B cell (primary cell): ENCODE measurements at regions not wholly inside any gene's neighbourhood (a gene's known extent, or its start where the extent isn't known, plus 50 kb on each side); places are given as distances from the start of the nearest gene placed in this dataset.

Experiments used
- ATAC-seq: fragments of 200-7000 bp; cut with Tn5 transposase; one replicate; pipeline ENCODE4 v1.10.0; 2021; ENCODE audit warnings: low read depth, mild to moderate bottlenecking, moderate number of reproducible peaks, moderate library complexity
- CTCF ChIA-PET: fragments of 350-600 bp; sonication (Branson Sonifier 250); formaldehyde crosslinking; loops from one replicate; lab custom pipeline; 2021; ENCODE audit warnings: antibody characterized with exemption, inconsistent platforms; lab: Charles Lee
- POLR2A ChIA-PET: fragments of 350-600 bp; sonication (Branson Sonifier 250); formaldehyde crosslinking; loops from one replicate; lab custom pipeline; 2021; ENCODE audit warnings: antibody characterized with exemption; lab: Charles Lee
- DNase-seq: peaks from one replicate; pipeline ENCODE4 v3.0.0; 2013
- H2AFZ ChIP-seq: 2 replicates; pipeline ENCODE4 v1.6.1; 2012; ENCODE audit warnings: mild to moderate bottlenecking, low read depth, low read length; ENCODE audit not compliant: insufficient read depth, poor library complexity, severe bottlenecking
- H3K27ac ChIP-seq, 2 donors: 1 replicate in 1 of 2; 2 replicates in 1 of 2; pipeline ENCODE4 v1.5.1; 2012 to 2013; ENCODE audit warnings: low read length in 2 of 2, mild to moderate bottlenecking in 2 of 2, moderate library complexity in 1 of 2
- H3K27me3 ChIP-seq, 4 experiments: fragments of 200-600 bp in 1 of 4; sonication (generic) in 1 of 4; replicated peaks in 1 of 4; 1 replicate in 2 of 4; 2 replicates in 2 of 4; pipeline versions ENCODE4 v1.6.1 to v1.7.0; 2013 to 2016; ENCODE audit warnings: low read length in 3 of 4, mild to moderate bottlenecking in 2 of 4, mixed read lengths in 1 of 4, moderate library complexity in 1 of 4; ENCODE audit not compliant: insufficient read depth in 4 of 4, control insufficient read depth in 3 of 4; ENCODE audit errors: control extremely low read depth in 1 of 4
- H3K36me3 ChIP-seq, 2 experiments: replicated peaks in 1 of 2; 1 replicate in 1 of 2; 2 replicates in 1 of 2; pipeline versions ENCODE4 v1.6.1 to v1.7.1; 2013; ENCODE audit warnings: low read length in 1 of 2; ENCODE audit not compliant: insufficient read depth in 2 of 2, control insufficient read depth in 1 of 2; ENCODE audit errors: control extremely low read depth in 1 of 2, extremely low read depth in 1 of 2
- H3K4me1 ChIP-seq, 2 donors: fragments of 200-600 bp in 1 of 2; sonication (generic) in 1 of 2; 1 replicate in 1 of 2; 2 replicates in 1 of 2; pipeline versions ENCODE4 v1.5.1 to v1.6.1; 2013 to 2017; ENCODE audit warnings: low read length in 2 of 2; ENCODE audit not compliant: control insufficient read depth in 2 of 2, insufficient read depth in 2 of 2
- H3K4me2 ChIP-seq: replicated peaks from 2 replicates; pipeline ENCODE3; 2012; ENCODE audit warnings: mild to moderate bottlenecking, low read depth, low read length; ENCODE audit not compliant: poor library complexity, severe bottlenecking
- H3K4me3 ChIP-seq, 5 experiments: fragments of 200-600 bp in 1 of 5; sonication (generic) in 1 of 5; 1 replicate in 3 of 5; 2 replicates in 2 of 5; pipeline versions ENCODE4 v1.5.1 to v1.7.0; 2011 to 2016; ENCODE audit warnings: low read length in 4 of 5, mild to moderate bottlenecking in 4 of 5, low read depth in 2 of 5, control low read depth in 1 of 5, moderate library complexity in 1 of 5; ENCODE audit not compliant: insufficient read depth in 1 of 5; ENCODE audit errors: control extremely low read depth in 1 of 5, extremely low read depth in 1 of 5
- H3K79me2 ChIP-seq: fragments of 200-600 bp; sonication (generic); one replicate; pipeline ENCODE4 v1.6.0; 2016; ENCODE audit warnings: low read length; ENCODE audit not compliant: control insufficient read depth, insufficient read depth
- H3K9ac ChIP-seq: fragments of 200-600 bp; sonication (generic); 2 replicates; pipeline ENCODE4 v1.6.1; 2017; ENCODE audit warnings: mild to moderate bottlenecking, low read length, moderate library complexity
- H3K9me3 ChIP-seq, 3 donors: one replicate each; pipeline versions ENCODE4 v1.6.1 to v1.7.1; 2013; ENCODE audit warnings: low read length in 2 of 3; ENCODE audit not compliant: control insufficient read depth in 2 of 3, insufficient read depth in 1 of 3; ENCODE audit errors: control extremely low read depth in 1 of 3
- H4K20me1 ChIP-seq: 2 replicates; pipeline ENCODE4 v1.6.0; 2012; ENCODE audit warnings: mild to moderate bottlenecking, low read length; ENCODE audit not compliant: insufficient read depth, control insufficient read depth, poor library complexity, severe bottlenecking
- H3K27ac Mint-ChIP-seq: one replicate; pipeline ENCODE4 v1.8.0; 2021; ENCODE audit warnings: mixed read lengths
- H3K27me3 Mint-ChIP-seq: one replicate; pipeline ENCODE4 v1.8.0; 2021; ENCODE audit warnings: mixed read lengths
- H3K4me1 Mint-ChIP-seq: one replicate; pipeline ENCODE4 v1.8.0; 2021; ENCODE audit warnings: mixed read lengths
- H3K4me3 Mint-ChIP-seq: one replicate; pipeline ENCODE4 v1.8.0; 2021; ENCODE audit warnings: mixed read lengths
- H3K9me3 Mint-ChIP-seq: one replicate; pipeline ENCODE4 v1.8.0; 2022; ENCODE audit warnings: mixed read lengths; ENCODE audit not compliant: insufficient read depth
- EZH2 ChIP-seq: IDR thresholded peaks from 2 replicates; pipeline ENCODE4 v1.6.1; 2012; ENCODE audit warnings: borderline replicate concordance, low read depth, mild to moderate bottlenecking, moderate library complexity, low read length; ENCODE audit not compliant: insufficient read depth, poor library complexity, severe bottlenecking
- WGBS: methylation state at CpG from one replicate; pipeline ENCODE4 v1.1.5; 2013; ENCODE audit warnings: missing lambda C conversion rate; ENCODE audit not compliant: insufficient coverage; 5-methylcytosine and 5-hydroxymethylcytosine counted together
- intact Hi-C: fragments of 100-400 bp; cut with micrococcal nuclease; formaldehyde crosslinking; loops from one replicate; pipeline ENCODE4 v1.10.0; 2022
- TF ChIP-seq, protein P1 (sequence below): fragments of 200-600 bp; IDR thresholded peaks from one replicate; pipeline ENCODE4 v1.8.0; 2022; ENCODE audit warnings: antibody characterized with exemption, mild to moderate bottlenecking

- no peak overlapping the region for H3K27ac ChIP-seq
- intact Hi-C loops: no loop called here
- no CpG with 5 or more reads among the region's 2 CpGs for WGBS
- peaks cover 0 to 14% (median 14%) of the 10 kb centered on the region in 3 donors for H3K9me3 ChIP-seq
- CTCF ChIA-PET: no interaction called here
- no peaks in the 10 kb centered on the region for H3K36me3 ChIP-seq
- no peak for ATAC-seq
- no peaks in the 10 kb centered on the region for H3K79me2 ChIP-seq
- POLR2A ChIA-PET: no interaction called here
- H3K4me2 ChIP-seq: no peak overlapping the region
- H4K20me1 ChIP-seq: no peaks in the 10 kb centered on the region
- no peak overlapping the region for H3K9ac ChIP-seq
- Mint-ChIP-seq H3K4me1 (no peaks in the 10 kb centered on the region), H3K9me3 (peaks cover 9% of the 10 kb centered on the region), H3K27ac (peak overlapping the region; percentile 37), H3K27me3 (peaks cover 7% of the 10 kb centered on the region), H3K4me3 (no peak overlapping the region)
- H3K4me3 ChIP-seq: no peak overlapping the region
- H3K27me3 ChIP-seq: peaks cover 0 to 33% (median 17%) of the 10 kb centered on the region in 4 experiments
- no peak overlapping the region for H2AFZ ChIP-seq
- TF ChIP-seq, protein P1, sequence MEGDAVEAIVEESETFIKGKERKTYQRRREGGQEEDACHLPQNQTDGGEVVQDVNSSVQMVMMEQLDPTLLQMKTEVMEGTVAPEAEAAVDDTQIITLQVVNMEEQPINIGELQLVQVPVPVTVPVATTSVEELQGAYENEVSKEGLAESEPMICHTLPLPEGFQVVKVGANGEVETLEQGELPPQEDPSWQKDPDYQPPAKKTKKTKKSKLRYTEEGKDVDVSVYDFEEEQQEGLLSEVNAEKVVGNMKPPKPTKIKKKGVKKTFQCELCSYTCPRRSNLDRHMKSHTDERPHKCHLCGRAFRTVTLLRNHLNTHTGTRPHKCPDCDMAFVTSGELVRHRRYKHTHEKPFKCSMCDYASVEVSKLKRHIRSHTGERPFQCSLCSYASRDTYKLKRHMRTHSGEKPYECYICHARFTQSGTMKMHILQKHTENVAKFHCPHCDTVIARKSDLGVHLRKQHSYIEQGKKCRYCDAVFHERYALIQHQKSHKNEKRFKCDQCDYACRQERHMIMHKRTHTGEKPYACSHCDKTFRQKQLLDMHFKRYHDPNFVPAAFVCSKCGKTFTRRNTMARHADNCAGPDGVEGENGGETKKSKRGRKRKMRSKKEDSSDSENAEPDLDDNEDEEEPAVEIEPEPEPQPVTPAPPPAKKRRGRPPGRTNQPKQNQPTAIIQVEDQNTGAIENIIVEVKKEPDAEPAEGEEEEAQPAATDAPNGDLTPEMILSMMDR: no peak
- no peak for TF ChIP-seq EZH2
- peak; percentile 44 for DNase-seq
- peaks cover 9 to 12% of the 10 kb centered on the region in 2 donors for H3K4me1 ChIP-seq
These were observed 81.8 kb upstream of the SPACA1 start for GRCh38 chr6:87965806-87966205.

- Histone ChIP-seq H3K4me3 (no peak overlapping the region), H3K9me3 (peaks cover 0 to 3% (median 3%) of the 10 kb centered on the region in 3 donors), H3K79me2 (no peaks in the 10 kb centered on the region), H3K27me3 (peaks cover 0 to 5% (median 2%) of the 10 kb centered on the region in 4 experiments), H3K9ac (no peak overlapping the region), H3K36me3 (no peaks in the 10 kb centered on the region), H2AFZ (no peak overlapping the region), H3K27ac (no peak overlapping the region), H3K4me1 (no peaks in the 10 kb centered on the region), H4K20me1 (no peaks in the 10 kb centered on the region), H3K4me2 (no peak overlapping the region)
- no peaks in the 10 kb centered on the region for H3K9me3 Mint-ChIP-seq
- H3K27ac Mint-ChIP-seq: no peak overlapping the region
- intact Hi-C loops: no loop called here
- no peaks in the 10 kb centered on the region for H3K4me1 Mint-ChIP-seq
- WGBS: no CpG with 5 or more reads among the region's 1 CpG
- H3K4me3 Mint-ChIP-seq: no peak overlapping the region
- TF ChIP-seq, protein P1: no peak
- no peak for TF ChIP-seq EZH2
- DNase-seq: no peak
- ChIA-PET POLR2A (no interaction called here), CTCF (interaction anchor here (0.6 to 1.5 kb wide), 2 partner anchors 183 to 347 kb away, joined by 3 read pairs; no protein-coding TSS in a partner anchor)
- no peak for ATAC-seq
- H3K27me3 Mint-ChIP-seq: peaks cover 8% of the 10 kb centered on the region
These were observed 88.6 kb upstream of the SPACA1 start for GRCh38 chr6:87959083-87959482.
